ENCODE measurements at regions not wholly inside any gene's neighbourhood (a gene's known extent, or its start where the extent isn't known, plus 50 kb on each side); places are given as distances from the start of the nearest gene placed in this dataset.
"Not testable (repeated sequence)": the region's sequence is repeated elsewhere in the genome, so short reads cannot be mapped to it uniquely, and the experiment has no call there.

- no peak for DNase-seq
Observed at GRCh38 chr7:125966278-125967048, 1036.8 kb upstream of the POT1 start.

GRCh38 chr7:125934955-125935354 is 1005.3 kb upstream of the POT1 start:
- DNase-seq: no peak

- no peak for DNase-seq
Observed at GRCh38 chr7:125934539-125934938, 1004.9 kb upstream of the POT1 start.

GRCh38 chr7:125930848-125931247 is 1001.2 kb upstream of the POT1 start:
- DNase-seq: no peak

GRCh38 chr7:125927556-125927955 is 997.9 kb upstream of the POT1 start:
- DNase-seq: no peak

- DNase-seq: no peak
Observed at GRCh38 chr7:125926621-125927020, 997.0 kb upstream of the POT1 start.

GRCh38 chr7:125924037-125924436 is 994.4 kb upstream of the POT1 start:
- DNase-seq: no peak

- DNase-seq: not testable (repeated sequence)
Observed at GRCh38 chr7:125915381-125915948, 985.8 kb upstream of the POT1 start.

- no peak for DNase-seq
Observed at GRCh38 chr7:125908711-125909110, 979.1 kb upstream of the POT1 start.

GRCh38 chr7:125899577-125899976 is 970.0 kb upstream of the POT1 start:
- DNase-seq: no peak

GRCh38 chr7:125892434-125892833 is 962.8 kb upstream of the POT1 start:
- DNase-seq: no peak

- no peak for DNase-seq
Observed at GRCh38 chr7:125878988-125879387, 949.4 kb upstream of the POT1 start.

- no peak for DNase-seq
Observed at GRCh38 chr7:125878235-125878956, 948.8 kb upstream of the POT1 start.

GRCh38 chr7:125877246-125877645 is 947.6 kb upstream of the POT1 start:
- DNase-seq: no peak

GRCh38 chr7:125876431-125876830 is 946.8 kb upstream of the POT1 start:
- no peak for DNase-seq

GRCh38 chr7:125871431-125871830 is 941.8 kb upstream of the POT1 start:
- no peak for DNase-seq

- DNase-seq: no peak
Observed at GRCh38 chr7:125857606-125858005, 928.0 kb upstream of the POT1 start.

- no peak for DNase-seq
Observed at GRCh38 chr7:125848157-125848556, 918.5 kb upstream of the POT1 start.

GRCh38 chr7:125847692-125848091 is 918.1 kb upstream of the POT1 start:
- no peak for DNase-seq

- no peak for DNase-seq
Observed at GRCh38 chr7:125847055-125847454, 917.4 kb upstream of the POT1 start.

GRCh38 chr7:125845686-125846085 is 916.1 kb upstream of the POT1 start:
- DNase-seq: no peak

GRCh38 chr7:125834421-125834820 is 904.8 kb upstream of the POT1 start:
- no peak for DNase-seq

- no peak for DNase-seq
Observed at GRCh38 chr7:125833839-125834238, 904.2 kb upstream of the POT1 start.

GRCh38 chr7:125830743-125831142 is 901.1 kb upstream of the POT1 start:
- no peak for DNase-seq
